Omental fat pad (tissue), 3 donors: ENCODE measurements at regions not wholly inside any gene's neighbourhood (a gene's known extent, or its start where the extent isn't known, plus 50 kb on each side); places are given as distances from the start of the nearest gene placed in this dataset.

Experiments
- ATAC-seq: fragments of 150-250 bp; one replicate; pipeline ENCODE4 v1.9.1; 2016; ENCODE audit warnings: mild to moderate bottlenecking, moderate library complexity; ENCODE audit not compliant: low FRiP score
- DNase-seq: peaks from one replicate; pipeline ENCODE4 v3.0.0-alpha.2; 2019; ENCODE audit warnings: low spot score
- CTCF ChIP-seq, 3 donors: fragments of 450-650 bp; IDR thresholded peaks; one replicate each; pipeline ENCODE4 v1.5.1; 2016 to 2017; ENCODE audit warnings: antibody characterized with exemption in 3 of 3, mild to moderate bottlenecking in 3 of 3, moderate library complexity in 2 of 3

- ATAC-seq (no peak), DNase-seq (no peak)
- no peak for TF ChIP-seq CTCF (IDR thresholded peaks at IDR 0.05)
These were observed 515.2 kb downstream of the REEP3 start for GRCh38 chr10:64036321-64036930.

GRCh38 chr10:64037071-64037661 is 516.0 kb downstream of the REEP3 start:
- ATAC-seq (no peak), DNase-seq (no peak)
- no peak for TF ChIP-seq CTCF (IDR thresholded peaks at IDR 0.05)

GRCh38 chr10:64038107-64038506 is 516.9 kb downstream of the REEP3 start:
- ATAC-seq (no peak), DNase-seq (no peak)
- no peak for TF ChIP-seq CTCF (IDR thresholded peaks at IDR 0.05)

GRCh38 chr10:64039198-64039597 is 518.0 kb downstream of the REEP3 start:
- no peak for DNase-seq
- no peak for TF ChIP-seq CTCF (IDR thresholded peaks at IDR 0.05)
- no peak for ATAC-seq

- DNase-seq (no peak), ATAC-seq (no peak)
- no peak for TF ChIP-seq CTCF (IDR thresholded peaks at IDR 0.05)
These were observed 519.6 kb downstream of the REEP3 start for GRCh38 chr10:64040781-64041180.

- DNase-seq (peak; percentile 30), ATAC-seq (peak; percentile 80)
- peak in 2 of 3 donors; percentile 34 to 70 for TF ChIP-seq CTCF (IDR thresholded peaks at IDR 0.05)
These were observed 520.2 kb downstream of the REEP3 start for GRCh38 chr10:64041185-64041988.
